ENCODE measurements at regions not wholly inside any gene's neighbourhood (a gene's known extent, or its start where the extent isn't known, plus 50 kb on each side); places are given as distances from the start of the nearest gene placed in this dataset.

DNA sequence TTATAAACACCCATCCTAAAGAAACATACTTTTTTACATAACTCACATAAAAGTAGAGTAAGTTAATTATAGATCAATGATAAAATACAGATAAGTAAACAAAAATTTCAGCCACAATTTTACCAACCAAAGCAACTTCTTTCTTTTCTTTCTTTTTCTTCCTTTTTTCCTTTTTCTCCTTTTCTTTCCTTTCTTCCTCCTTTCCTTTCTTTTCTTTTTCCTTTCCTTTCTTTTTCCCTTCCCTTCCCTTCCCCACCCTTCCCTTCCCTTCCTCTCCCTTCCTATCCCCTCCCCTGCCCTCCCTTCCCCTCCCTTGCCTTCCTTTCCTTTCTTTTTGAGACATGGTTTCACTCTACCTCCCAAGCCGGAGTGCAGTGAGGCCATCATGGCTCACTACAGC is 56.5 kb upstream of the C1orf53 start:
- no peak for TF ChIP-seq POLR2A (IDR thresholded peaks at IDR 0.05)
- TF ChIP-seq, protein P1, sequence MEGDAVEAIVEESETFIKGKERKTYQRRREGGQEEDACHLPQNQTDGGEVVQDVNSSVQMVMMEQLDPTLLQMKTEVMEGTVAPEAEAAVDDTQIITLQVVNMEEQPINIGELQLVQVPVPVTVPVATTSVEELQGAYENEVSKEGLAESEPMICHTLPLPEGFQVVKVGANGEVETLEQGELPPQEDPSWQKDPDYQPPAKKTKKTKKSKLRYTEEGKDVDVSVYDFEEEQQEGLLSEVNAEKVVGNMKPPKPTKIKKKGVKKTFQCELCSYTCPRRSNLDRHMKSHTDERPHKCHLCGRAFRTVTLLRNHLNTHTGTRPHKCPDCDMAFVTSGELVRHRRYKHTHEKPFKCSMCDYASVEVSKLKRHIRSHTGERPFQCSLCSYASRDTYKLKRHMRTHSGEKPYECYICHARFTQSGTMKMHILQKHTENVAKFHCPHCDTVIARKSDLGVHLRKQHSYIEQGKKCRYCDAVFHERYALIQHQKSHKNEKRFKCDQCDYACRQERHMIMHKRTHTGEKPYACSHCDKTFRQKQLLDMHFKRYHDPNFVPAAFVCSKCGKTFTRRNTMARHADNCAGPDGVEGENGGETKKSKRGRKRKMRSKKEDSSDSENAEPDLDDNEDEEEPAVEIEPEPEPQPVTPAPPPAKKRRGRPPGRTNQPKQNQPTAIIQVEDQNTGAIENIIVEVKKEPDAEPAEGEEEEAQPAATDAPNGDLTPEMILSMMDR (IDR thresholded peaks at IDR 0.05) = no peak
